IMR-90 (cell line): ENCODE measurements at regions not wholly inside any gene's neighbourhood (a gene's known extent, or its start where the extent isn't known, plus 50 kb on each side); places are given as distances from the start of the nearest gene placed in this dataset.

Experiments used
- ATAC-seq: fragments of 200-7000 bp; cut with Tn5 transposase; 2 replicates; pipeline ENCODE4 v1.9.1; 2020; ENCODE audit warnings: low read depth, mild to moderate bottlenecking, moderate library complexity
- BruUV-seq: library from RNA; stranded (reverse); fragments of 400-500 nt; replicated peaks from 2 replicates; lab custom pipeline; 2021; lab: Mats Ljungman, UMichigan
- CTCF ChIA-PET: fragments of 300-600 bp; formaldehyde crosslinking; extraction: SDS; loops from one replicate; lab custom pipeline; 2021; ENCODE audit warnings: antibody characterized with exemption; lab: Yijun Ruan, JAX
- POLR2A ChIA-PET: fragments of 300-600 bp; sonication (Branson Sonifier 250); formaldehyde crosslinking; loops from one replicate; lab custom pipeline; 2022; ENCODE audit warnings: antibody characterized with exemption; ENCODE audit not compliant: unreplicated experiment; lab: Charles Lee
- DNase-seq: peaks from one replicate; pipeline ENCODE4 v3.0.0; 2013
- H2AFZ ChIP-seq: replicated peaks from 2 replicates; pipeline ENCODE3; 2013; ENCODE audit warnings: low read length, mild to moderate bottlenecking; ENCODE audit not compliant: poor library complexity
- H2AK5ac ChIP-seq: 2 replicates; pipeline ENCODE4 v1.6.1; 2013; ENCODE audit warnings: low read depth, low read length, inconsistent platforms
- H2AK9ac ChIP-seq: replicated peaks from 2 replicates; pipeline ENCODE3; 2013; ENCODE audit warnings: mild to moderate bottlenecking, low read depth, low read length, moderate library complexity; ENCODE audit not compliant: poor library complexity
- H2BK120ac ChIP-seq: 2 replicates; pipeline ENCODE4 v1.6.1; 2013; ENCODE audit warnings: low read depth, low read length, inconsistent platforms
- H2BK15ac ChIP-seq: 3 replicates; pipeline ENCODE4 v1.6.1; 2013; ENCODE audit warnings: low read depth, low read length, inconsistent platforms
- H2BK20ac ChIP-seq: 2 replicates; pipeline ENCODE4 v1.6.1; 2013; ENCODE audit warnings: low read depth, mild to moderate bottlenecking, inconsistent platforms, low read length, moderate library complexity
- H2BK5ac ChIP-seq: 2 replicates; pipeline ENCODE4 v1.6.1; 2013; ENCODE audit warnings: mild to moderate bottlenecking, low read depth, low read length, inconsistent platforms; ENCODE audit not compliant: poor library complexity, severe bottlenecking
- H3K14ac ChIP-seq: replicated peaks from 2 replicates; pipeline ENCODE4 v1.6.1; 2013; ENCODE audit warnings: low read depth, low read length, inconsistent platforms
- H3K18ac ChIP-seq: 2 replicates; pipeline ENCODE4 v1.6.1; 2013; ENCODE audit warnings: low read depth, low read length, control low read depth
- H3K23ac ChIP-seq: 2 replicates; pipeline ENCODE4 v1.6.1; 2013; ENCODE audit warnings: low read depth, low read length, inconsistent platforms
- H3K27ac ChIP-seq: 2 replicates; pipeline ENCODE4 v1.5.1; 2013; ENCODE audit warnings: mild to moderate bottlenecking, control low read depth, low read length; ENCODE audit not compliant: insufficient read depth
- H3K27me3 ChIP-seq: 2 replicates; pipeline ENCODE4 v1.6.1; 2013; ENCODE audit warnings: low read length; ENCODE audit not compliant: control insufficient read depth, insufficient read depth
- H3K36me3 ChIP-seq: 2 replicates; pipeline ENCODE4 v1.6.1; 2013; ENCODE audit warnings: low read length, mixed read lengths; ENCODE audit not compliant: control insufficient read depth, insufficient read depth
- H3K4ac ChIP-seq: 2 replicates; pipeline ENCODE4 v1.6.1; 2013; ENCODE audit warnings: low read depth, low read length, inconsistent platforms
- H3K4me1 ChIP-seq: 2 replicates; pipeline ENCODE4 v1.6.1; 2013; ENCODE audit warnings: low read length, mixed read lengths; ENCODE audit not compliant: control insufficient read depth, insufficient read depth
- H3K4me2 ChIP-seq: 2 replicates; pipeline ENCODE4 v1.6.1; 2013; ENCODE audit warnings: low read depth, mild to moderate bottlenecking, control low read depth, low read length, moderate library complexity
- H3K4me3 ChIP-seq: 2 replicates; pipeline ENCODE4 v1.5.1; 2013; ENCODE audit warnings: low read depth, mild to moderate bottlenecking, control low read depth, low read length, moderate library complexity; ENCODE audit not compliant: insufficient read depth
- H3K56ac ChIP-seq: 2 replicates; pipeline ENCODE4 v1.6.1; 2013; ENCODE audit warnings: low read length, inconsistent platforms; ENCODE audit not compliant: insufficient read depth; ENCODE audit errors: extremely low read depth
- H3K79me1 ChIP-seq, 2 experiments: 2 replicates each; pipeline ENCODE4 v1.6.1; 2013; ENCODE audit warnings: low read length in 2 of 2, inconsistent platforms in 1 of 2, low read depth in 1 of 2
- H3K9ac ChIP-seq: 2 replicates; pipeline ENCODE4 v1.6.1; 2013; ENCODE audit warnings: low read depth, low read length, control low read depth
- H3K9me1 ChIP-seq: 2 replicates; pipeline ENCODE4 v1.6.1; 2013; ENCODE audit warnings: low read length, inconsistent platforms; ENCODE audit not compliant: insufficient read depth
- H3K9me3 ChIP-seq: 2 replicates; pipeline ENCODE4 v1.6.1; 2013; ENCODE audit warnings: low read length; ENCODE audit not compliant: control insufficient read depth, insufficient read depth
- H4K20me1 ChIP-seq: 2 replicates; pipeline ENCODE4 v1.6.1; 2013; ENCODE audit warnings: low read length, inconsistent platforms; ENCODE audit not compliant: insufficient read depth
- H4K5ac ChIP-seq: 2 replicates; pipeline ENCODE4 v1.6.1; 2013; ENCODE audit warnings: mild to moderate bottlenecking, low read depth, low read length, control low read depth
- H4K8ac ChIP-seq, 2 experiments: 2 replicates each; pipeline ENCODE4 v1.6.1; 2013; ENCODE audit warnings: low read depth in 2 of 2, low read length in 2 of 2, control low read depth in 1 of 2, inconsistent platforms in 1 of 2
- H4K91ac ChIP-seq: 2 replicates; pipeline ENCODE4 v1.6.1; 2013; ENCODE audit warnings: low read depth, low read length, inconsistent platforms; ENCODE audit not compliant: insufficient read depth
- BHLHE40 ChIP-seq: fragments of 150-350 bp; IDR thresholded peaks from 2 replicates; pipeline ENCODE4 v1.6.1; 2016; ENCODE audit warnings: mild to moderate bottlenecking, low read depth, low read length
- CEBPB ChIP-seq: IDR thresholded peaks from 2 replicates; pipeline ENCODE4 v1.6.1; 2012; ENCODE audit warnings: low read depth, low read length, improper control_type of control experiment
- CHD1 ChIP-seq: IDR thresholded peaks from 2 replicates; pipeline ENCODE4 v1.6.1; 2012; ENCODE audit warnings: low read depth, low read length, improper control_type of control experiment
- CTCF ChIP-seq: conservative IDR thresholded peaks from 2 replicates; pipeline ENCODE4 v1.5.1; 2012; ENCODE audit warnings: mild to moderate bottlenecking, low read depth, low read length, improper control_type of control experiment
- FOS ChIP-seq: fragments of 150-350 bp; IDR thresholded peaks from 2 replicates; pipeline ENCODE4 v1.6.1; 2016; ENCODE audit warnings: low read depth, low read length
- MAFK ChIP-seq: IDR thresholded peaks from 2 replicates; pipeline ENCODE4 v1.6.1; 2012; ENCODE audit warnings: low read depth, low read length, improper control_type of control experiment
- MAZ ChIP-seq: IDR thresholded peaks from 2 replicates; pipeline ENCODE4 v1.6.1; 2012; ENCODE audit warnings: low read depth, mild to moderate bottlenecking, low read length, improper control_type of control experiment, moderate library complexity, borderline replicate concordance
- NFE2L2 ChIP-seq: fragments of 150-350 bp; IDR thresholded peaks from 2 replicates; pipeline ENCODE4 v1.6.1; 2016; ENCODE audit warnings: low read depth, mild to moderate bottlenecking, low read length
- RCOR1 ChIP-seq: IDR thresholded peaks from 2 replicates; pipeline ENCODE4 v1.6.1; 2012; ENCODE audit warnings: mild to moderate bottlenecking, low read length, improper control_type of control experiment; ENCODE audit not compliant: insufficient replicate concordance
- RFX5 ChIP-seq: IDR thresholded peaks from 2 replicates; pipeline ENCODE4 v1.8.0; 2012; ENCODE audit warnings: low read depth, mild to moderate bottlenecking, low read length, moderate library complexity
- WGBS, 2 experiments: methylation state at CpG; one replicate each; pipeline versions ENCODE4 v1.1.5 to v1.1.7; 2013; ENCODE audit warnings: missing lambda C conversion rate in 2 of 2; ENCODE audit not compliant: insufficient read length in 1 of 2; ENCODE audit errors: extremely low coverage in 2 of 2; 5-methylcytosine and 5-hydroxymethylcytosine counted together
- dilution Hi-C: fragments of 300-500 bp; cut with HindIII; formaldehyde crosslinking; loops from one replicate; pipeline ENCODE4 v1.14.3; 2018; ENCODE audit warnings: low sequenced_read_pairs; ENCODE audit not compliant: unreplicated experiment
- in situ Hi-C: fragments of 300-500 bp; cut with MboI; formaldehyde crosslinking; loops from 3 replicates; pipeline ENCODE4 v1.14.3; 2019; ENCODE audit warnings: low sequenced_read_pairs, inconsistent platforms, mixed read lengths
- intact Hi-C: fragments of 100-400 bp; cut with micrococcal nuclease; formaldehyde crosslinking; loops from 2 replicates; pipeline ENCODE4 v1.10.0; 2022
- TF ChIP-seq, protein P1 (sequence below): fragments of 150-350 bp; IDR thresholded peaks from 2 replicates; pipeline ENCODE4 v1.6.1; 2016; ENCODE audit warnings: low read depth, mild to moderate bottlenecking, low read length, moderate library complexity, borderline replicate concordance
- TF ChIP-seq, protein P2 (sequence below): fragments of 150-350 bp; IDR thresholded peaks from 2 replicates; pipeline ENCODE4 v1.6.1; 2017; ENCODE audit warnings: mild to moderate bottlenecking, antibody characterized with exemption, low read length, low read depth

- intact Hi-C loops (no loop called here), dilution Hi-C loops (no loop called here), in situ Hi-C loops (no loop called here)
- Histone ChIP-seq H3K18ac (no peak overlapping the region), H2AFZ (no peak overlapping the region), H2AK9ac (no peak overlapping the region), H2BK15ac (no peak overlapping the region), H2AK5ac (no peak overlapping the region), H3K9me1 (no peaks in the 10 kb centered on the region), H4K20me1 (no peaks in the 10 kb centered on the region), H3K56ac (no peak overlapping the region), H4K5ac (no peak overlapping the region), H3K23ac (no peak overlapping the region), H3K79me1 (no peaks in the 10 kb centered on the region), H2BK20ac (no peak overlapping the region), H3K4ac (no peak overlapping the region), H2BK120ac (no peak overlapping the region), H3K4me2 (no peak overlapping the region), H3K27ac (no peak overlapping the region), H4K91ac (no peak overlapping the region), H3K4me3 (no peak overlapping the region), H2BK5ac (no peak overlapping the region), H3K36me3 (no peaks in the 10 kb centered on the region), H3K4me1 (no peaks in the 10 kb centered on the region), H3K9me3 (peaks cover 14% of the 10 kb centered on the region), H3K9ac (no peak overlapping the region), H4K8ac (no peak overlapping the region), H3K27me3 (peaks cover 33% of the 10 kb centered on the region), H3K14ac (no peak overlapping the region)
- BruUV-seq, result no TSS peak
- CTCF ChIA-PET, result no interaction called here
- 45% methylated on average over 4 of the region's 4 CpGs; no CpG with 5 or more reads in 1 of the 2 experiments for WGBS, 2 experiments
- ATAC-seq, result no peak
- POLR2A ChIA-PET, result no interaction called here
- no peak for DNase-seq
- TF ChIP-seq MAFK (no peak), NFE2L2 (no peak), MAZ (no peak), CTCF (no peak), FOS (no peak), CHD1 (no peak), RCOR1 (no peak), BHLHE40 (no peak), CEBPB (no peak), RFX5 (no peak)
- TF ChIP-seq, protein P1, sequence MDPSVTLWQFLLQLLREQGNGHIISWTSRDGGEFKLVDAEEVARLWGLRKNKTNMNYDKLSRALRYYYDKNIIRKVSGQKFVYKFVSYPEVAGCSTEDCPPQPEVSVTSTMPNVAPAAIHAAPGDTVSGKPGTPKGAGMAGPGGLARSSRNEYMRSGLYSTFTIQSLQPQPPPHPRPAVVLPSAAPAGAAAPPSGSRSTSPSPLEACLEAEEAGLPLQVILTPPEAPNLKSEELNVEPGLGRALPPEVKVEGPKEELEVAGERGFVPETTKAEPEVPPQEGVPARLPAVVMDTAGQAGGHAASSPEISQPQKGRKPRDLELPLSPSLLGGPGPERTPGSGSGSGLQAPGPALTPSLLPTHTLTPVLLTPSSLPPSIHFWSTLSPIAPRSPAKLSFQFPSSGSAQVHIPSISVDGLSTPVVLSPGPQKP, result no peak
- TF ChIP-seq, protein P2, sequence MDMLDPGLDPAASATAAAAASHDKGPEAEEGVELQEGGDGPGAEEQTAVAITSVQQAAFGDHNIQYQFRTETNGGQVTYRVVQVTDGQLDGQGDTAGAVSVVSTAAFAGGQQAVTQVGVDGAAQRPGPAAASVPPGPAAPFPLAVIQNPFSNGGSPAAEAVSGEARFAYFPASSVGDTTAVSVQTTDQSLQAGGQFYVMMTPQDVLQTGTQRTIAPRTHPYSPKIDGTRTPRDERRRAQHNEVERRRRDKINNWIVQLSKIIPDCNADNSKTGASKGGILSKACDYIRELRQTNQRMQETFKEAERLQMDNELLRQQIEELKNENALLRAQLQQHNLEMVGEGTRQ, result no peak
Measured at GRCh38 chr9:126215486-126215885, 111.1 kb upstream of the MVB12B start.
